Activated T-helper 1 cell treated with anti-CD3 and anti-CD28 coated beads, Interleukin-12 subunit alpha, Interleukin-12 subunit beta, Interleukin-2, Interleukin-4 antibody, amounts not matched to agents 30 ng/mL and 10 ng/mL and 1 ng/mL, durations not matched to agents 14 hours and 24 hours and 36 hours (primary cell): ENCODE measurements at regions not wholly inside any gene's neighbourhood (a gene's known extent, or its start where the extent isn't known, plus 50 kb on each side); places are given as distances from the start of the nearest gene placed in this dataset.

Source experiments
- DNase-seq: peaks from one replicate; pipeline ENCODE4 v3.0.0; 2021; ENCODE audit warnings: low spot score
- H3K27ac Mint-ChIP-seq: one replicate; pipeline ENCODE4 v1.8.0; 2021; ENCODE audit warnings: mild to moderate bottlenecking, mixed read lengths
- H3K27me3 Mint-ChIP-seq: one replicate; pipeline ENCODE4 v1.8.0; 2022; ENCODE audit warnings: mild to moderate bottlenecking, moderate library complexity, mixed read lengths; ENCODE audit not compliant: insufficient read depth
- H3K36me3 Mint-ChIP-seq: one replicate; pipeline ENCODE4 v1.8.0; 2021; ENCODE audit warnings: low read depth, mixed read lengths
- H3K4me1 Mint-ChIP-seq: one replicate; pipeline ENCODE4 v1.8.0; 2021; ENCODE audit warnings: low read depth, mixed read lengths
- H3K4me3 Mint-ChIP-seq: one replicate; pipeline ENCODE4 v1.8.0; 2021; ENCODE audit warnings: mild to moderate bottlenecking, moderate library complexity, mixed read lengths
- H3K9me3 Mint-ChIP-seq: one replicate; pipeline ENCODE4 v1.8.0; 2021; ENCODE audit warnings: mixed read lengths
- intact Hi-C: fragments of 100-400 bp; cut with micrococcal nuclease; formaldehyde crosslinking; loops from one replicate; pipeline ENCODE4 v1.15.1; 2024

- Mint-ChIP-seq H3K9me3 (no peaks in the 10 kb centered on the region), H3K36me3 (no peaks in the 10 kb centered on the region), H3K27ac (no peak overlapping the region), H3K4me1 (no peaks in the 10 kb centered on the region), H3K27me3 (no peaks in the 10 kb centered on the region), H3K4me3 (no peak overlapping the region)
- intact Hi-C loops, result no loop called here
- DNase-seq, result no peak
Observed at GRCh38 chr14:87503711-87504110, 489.3 kb downstream of the GALC start.

GRCh38 chr14:87497301-87497700 is 495.7 kb downstream of the GALC start:
- intact Hi-C loops, result no loop called here

GRCh38 chr14:87494010-87494409 is 499.0 kb downstream of the GALC start:
- peaks cover 3% of the 10 kb centered on the region for H3K9me3 Mint-ChIP-seq
- no peak for DNase-seq
- H3K27ac Mint-ChIP-seq, result no peak overlapping the region
- H3K27me3 Mint-ChIP-seq, result no peaks in the 10 kb centered on the region
- H3K4me3 Mint-ChIP-seq, result no peak overlapping the region
- intact Hi-C loops, result no loop called here
- no peaks in the 10 kb centered on the region for H3K4me1 Mint-ChIP-seq
- H3K36me3 Mint-ChIP-seq, result no peaks in the 10 kb centered on the region

More at GRCh38 chr14:87497301-87497700, 495.7 kb downstream of the GALC start:
- Mint-ChIP-seq H3K9me3 (no peaks in the 10 kb centered on the region), H3K36me3 (no peaks in the 10 kb centered on the region), H3K4me1 (no peaks in the 10 kb centered on the region), H3K27me3 (no peaks in the 10 kb centered on the region), H3K4me3 (no peak overlapping the region), H3K27ac (no peak overlapping the region)
- DNase-seq, result no peak

- DNase-seq, result no peak
- Mint-ChIP-seq H3K4me1 (no peaks in the 10 kb centered on the region), H3K27me3 (no peaks in the 10 kb centered on the region), H3K4me3 (no peak overlapping the region), H3K36me3 (no peaks in the 10 kb centered on the region), H3K27ac (no peak overlapping the region), H3K9me3 (peaks cover 3% of the 10 kb centered on the region)
- intact Hi-C loops, result no loop called here
Observed at GRCh38 chr14:87492561-87492960, 500.4 kb downstream of the GALC start.

- H3K9me3 Mint-ChIP-seq, result peaks cover 3% of the 10 kb centered on the region
- no peak for DNase-seq
- H3K36me3 Mint-ChIP-seq, result no peaks in the 10 kb centered on the region
- H3K27ac Mint-ChIP-seq, result no peak overlapping the region
- intact Hi-C loops, result no loop called here
- no peaks in the 10 kb centered on the region for H3K4me1 Mint-ChIP-seq
- H3K27me3 Mint-ChIP-seq, result no peaks in the 10 kb centered on the region
- H3K4me3 Mint-ChIP-seq, result no peak overlapping the region
Observed at GRCh38 chr14:87491816-87492215, 501.2 kb downstream of the GALC start.

GRCh38 chr14:87489196-87489819 is 503.7 kb downstream of the GALC start:
- H3K4me3 Mint-ChIP-seq, result no peak overlapping the region
- no peaks in the 10 kb centered on the region for H3K27me3 Mint-ChIP-seq
- H3K4me1 Mint-ChIP-seq, result no peaks in the 10 kb centered on the region
- H3K36me3 Mint-ChIP-seq, result no peaks in the 10 kb centered on the region
- intact Hi-C loops, result no loop called here
- DNase-seq, result no peak
- peaks cover 6% of the 10 kb centered on the region for H3K9me3 Mint-ChIP-seq
- no peak overlapping the region for H3K27ac Mint-ChIP-seq

GRCh38 chr14:87483271-87484260 is 509.4 kb downstream of the GALC start:
- no peaks in the 10 kb centered on the region for H3K36me3 Mint-ChIP-seq
- H3K27me3 Mint-ChIP-seq, result no peaks in the 10 kb centered on the region
- no peak for DNase-seq
- no peak overlapping the region for H3K4me3 Mint-ChIP-seq
- H3K27ac Mint-ChIP-seq, result no peak overlapping the region
- intact Hi-C loops, result no loop called here
- H3K9me3 Mint-ChIP-seq, result peaks cover 6% of the 10 kb centered on the region
- no peaks in the 10 kb centered on the region for H3K4me1 Mint-ChIP-seq

GRCh38 chr14:87468531-87468930 is 524.5 kb downstream of the GALC start:
- Mint-ChIP-seq H3K4me1 (no peaks in the 10 kb centered on the region), H3K27ac (no peak overlapping the region), H3K9me3 (peaks cover 8% of the 10 kb centered on the region), H3K36me3 (no peaks in the 10 kb centered on the region), H3K4me3 (no peak overlapping the region), H3K27me3 (no peaks in the 10 kb centered on the region)
- no peak for DNase-seq
- intact Hi-C loops, result no loop called here

- peaks cover 8% of the 10 kb centered on the region for H3K9me3 Mint-ChIP-seq
- no peaks in the 10 kb centered on the region for H3K27me3 Mint-ChIP-seq
- H3K27ac Mint-ChIP-seq, result no peak overlapping the region
- H3K36me3 Mint-ChIP-seq, result no peaks in the 10 kb centered on the region
- DNase-seq, result no peak
- no peak overlapping the region for H3K4me3 Mint-ChIP-seq
- no peaks in the 10 kb centered on the region for H3K4me1 Mint-ChIP-seq
- intact Hi-C loops, result no loop called here
Observed at GRCh38 chr14:87467578-87467977, 525.4 kb downstream of the GALC start.

GRCh38 chr14:87465770-87466169 is 527.2 kb downstream of the GALC start:
- intact Hi-C loops, result no loop called here
- H3K27ac Mint-ChIP-seq, result no peak overlapping the region
- no peak overlapping the region for H3K4me3 Mint-ChIP-seq
- H3K36me3 Mint-ChIP-seq, result no peaks in the 10 kb centered on the region
- no peaks in the 10 kb centered on the region for H3K27me3 Mint-ChIP-seq
- no peaks in the 10 kb centered on the region for H3K4me1 Mint-ChIP-seq
- H3K9me3 Mint-ChIP-seq, result peaks cover 3% of the 10 kb centered on the region
- DNase-seq, result no peak

- H3K9me3 Mint-ChIP-seq, result peaks cover 7% of the 10 kb centered on the region
- H3K27ac Mint-ChIP-seq, result no peak overlapping the region
- no peaks in the 10 kb centered on the region for H3K27me3 Mint-ChIP-seq
- intact Hi-C loops, result no loop called here
- no peaks in the 10 kb centered on the region for H3K36me3 Mint-ChIP-seq
- H3K4me1 Mint-ChIP-seq, result no peaks in the 10 kb centered on the region
- no peak for DNase-seq
- no peak overlapping the region for H3K4me3 Mint-ChIP-seq
Observed at GRCh38 chr14:87461704-87462103, 531.3 kb downstream of the GALC start.

GRCh38 chr14:87457720-87458119 is 535.3 kb downstream of the GALC start:
- Mint-ChIP-seq H3K36me3 (no peaks in the 10 kb centered on the region), H3K4me3 (no peak overlapping the region), H3K4me1 (no peaks in the 10 kb centered on the region), H3K27ac (no peak overlapping the region), H3K27me3 (no peaks in the 10 kb centered on the region), H3K9me3 (peaks cover 8% of the 10 kb centered on the region)
- DNase-seq, result no peak
- intact Hi-C loops, result no loop called here

- Mint-ChIP-seq H3K4me1 (no peaks in the 10 kb centered on the region), H3K27me3 (no peaks in the 10 kb centered on the region)
Observed at GRCh38 chr14:87450193-87450592, 542.8 kb downstream of the GALC start.

More at GRCh38 chr14:87450193-87450592, 542.8 kb downstream of the GALC start:
- H3K4me3 Mint-ChIP-seq, result no peak overlapping the region
- H3K27ac Mint-ChIP-seq, result no peak overlapping the region
- H3K36me3 Mint-ChIP-seq, result no peaks in the 10 kb centered on the region
- DNase-seq, result no peak
- intact Hi-C loops, result no loop called here
- H3K9me3 Mint-ChIP-seq, result peaks cover 4% of the 10 kb centered on the region
